ENCODE measurements at regions not wholly inside any gene's neighbourhood (a gene's known extent, or its start where the extent isn't known, plus 50 kb on each side); places are given as distances from the start of the nearest gene placed in this dataset.
"Not testable (repeated sequence)": the region's sequence is repeated elsewhere in the genome, so short reads cannot be mapped to it uniquely, and the experiment has no call there.

DNA sequence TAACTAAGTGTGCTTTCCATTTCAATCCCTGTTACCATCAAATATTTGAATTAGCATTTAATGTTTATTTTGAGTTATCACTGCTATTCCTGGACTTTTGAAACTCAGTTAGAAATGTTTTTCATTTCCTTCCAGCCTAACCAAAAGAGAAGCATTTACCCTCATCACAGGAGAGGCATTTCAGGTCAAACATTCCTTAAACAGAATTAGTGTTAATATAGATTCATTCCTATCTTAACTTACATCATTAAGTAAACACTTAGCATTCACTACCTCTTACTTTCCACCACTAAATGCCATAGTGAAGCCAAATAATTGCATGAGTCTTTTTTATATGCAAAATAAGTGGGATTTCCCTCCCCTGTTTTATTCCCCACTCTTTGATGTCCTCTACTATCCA, 136.6 kb upstream of the OR13F1 start:
- H3K4ac ChIP-seq (ENCODE audit: low read depth, low read length): no peak overlapping the region
- H4K8ac ChIP-seq (replicated peaks; ENCODE audit: insufficient read length, low read depth, low read length): no peak overlapping the region
- peaks cover 14 to 21% of the 10 kb centered on the region in 2 experiments; a peak in 4 of 5 replicates for H3K9me3 Mint-ChIP-seq
- H3K79me1 ChIP-seq (ENCODE audit: insufficient read depth, low read depth, low read length, poor library complexity, severe bottlenecking): no peaks in the 10 kb centered on the region
- H3K27me3 ChIP-seq (ENCODE audit: insufficient read depth, low read length): no peaks in the 10 kb centered on the region
- no peak overlapping the region for H3K4me3 Mint-ChIP-seq
- H3K23me2 ChIP-seq (ENCODE audit: insufficient read length, low read depth, low read length, poor library complexity, severe bottlenecking): no peaks in the 10 kb centered on the region
- H4K91ac ChIP-seq (ENCODE audit: insufficient read length, low read depth, low read length): no peak overlapping the region
- no peak overlapping the region for H4K5ac ChIP-seq (ENCODE audit: insufficient read length, low read depth, low read length)
- no peak overlapping the region for H2BK5ac ChIP-seq (ENCODE audit: insufficient read length, low read length)
- no peaks in the 10 kb centered on the region for H3K4me1 ChIP-seq (ENCODE audit: insufficient read depth, low read length)
- H3K4me2 ChIP-seq (ENCODE audit: insufficient read depth, insufficient read length, low read length): no peak overlapping the region
- no peak overlapping the region for H2BK20ac ChIP-seq (ENCODE audit: low read depth, low read length, poor library complexity, severe bottlenecking)
- H3K27me3 Mint-ChIP-seq (ENCODE audit: low read depth): no peaks in the 10 kb centered on the region
- H3K9ac ChIP-seq (ENCODE audit: extremely low read depth, insufficient read length, low read length): no peak overlapping the region
- no peak overlapping the region for H3K23ac ChIP-seq (ENCODE audit: insufficient read length, low read depth, low read length)
- H3T11ph ChIP-seq (ENCODE audit: low read length): no peak overlapping the region
- DNase-seq: no peak
- no peak overlapping the region for H2BK12ac ChIP-seq (ENCODE audit: insufficient read length, low read depth, low read length)
- peaks cover 14% of the 10 kb centered on the region in 2 experiments for H3K4me1 Mint-ChIP-seq
- H3K14ac ChIP-seq (ENCODE audit: insufficient read depth, low read length): no peak overlapping the region
- no peak overlapping the region for H2BK120ac ChIP-seq (ENCODE audit: low read depth, low read length, poor library complexity, severe bottlenecking)
- H3K9me3 ChIP-seq (ENCODE audit: control insufficient read depth, low read depth, low read length): no peaks in the 10 kb centered on the region
- H3K27ac ChIP-seq (ENCODE audit: insufficient read length, low read depth, low read length): no peak overlapping the region
- H3K27ac Mint-ChIP-seq: no peak overlapping the region
- H3K18ac ChIP-seq (ENCODE audit: insufficient read length, low read depth, low read length): no peak overlapping the region
- H2AFZ ChIP-seq (ENCODE audit: low read length): no peak overlapping the region
- no peak overlapping the region for H2AK5ac ChIP-seq (ENCODE audit: insufficient read length, low read length)
- H2BK15ac ChIP-seq (ENCODE audit: low read depth, low read length): no peak overlapping the region
- no peak overlapping the region for H3K56ac ChIP-seq (ENCODE audit: insufficient read length, low read depth, low read length)
- TF ChIP-seq, protein P1, sequence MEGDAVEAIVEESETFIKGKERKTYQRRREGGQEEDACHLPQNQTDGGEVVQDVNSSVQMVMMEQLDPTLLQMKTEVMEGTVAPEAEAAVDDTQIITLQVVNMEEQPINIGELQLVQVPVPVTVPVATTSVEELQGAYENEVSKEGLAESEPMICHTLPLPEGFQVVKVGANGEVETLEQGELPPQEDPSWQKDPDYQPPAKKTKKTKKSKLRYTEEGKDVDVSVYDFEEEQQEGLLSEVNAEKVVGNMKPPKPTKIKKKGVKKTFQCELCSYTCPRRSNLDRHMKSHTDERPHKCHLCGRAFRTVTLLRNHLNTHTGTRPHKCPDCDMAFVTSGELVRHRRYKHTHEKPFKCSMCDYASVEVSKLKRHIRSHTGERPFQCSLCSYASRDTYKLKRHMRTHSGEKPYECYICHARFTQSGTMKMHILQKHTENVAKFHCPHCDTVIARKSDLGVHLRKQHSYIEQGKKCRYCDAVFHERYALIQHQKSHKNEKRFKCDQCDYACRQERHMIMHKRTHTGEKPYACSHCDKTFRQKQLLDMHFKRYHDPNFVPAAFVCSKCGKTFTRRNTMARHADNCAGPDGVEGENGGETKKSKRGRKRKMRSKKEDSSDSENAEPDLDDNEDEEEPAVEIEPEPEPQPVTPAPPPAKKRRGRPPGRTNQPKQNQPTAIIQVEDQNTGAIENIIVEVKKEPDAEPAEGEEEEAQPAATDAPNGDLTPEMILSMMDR (conservative IDR thresholded peaks at IDR 0.05): no peak
- H4K20me1 ChIP-seq (ENCODE audit: control insufficient read depth, insufficient read depth, insufficient read length): no peaks in the 10 kb centered on the region
- H3K36me3 Mint-ChIP-seq (ENCODE audit: insufficient read depth in 1 of 3, low read depth in 3 of 3): peaks cover 6 to 23% (median 11%) of the 10 kb centered on the region in 3 experiments; a peak in 6 of 7 replicates
- H3K79me2 ChIP-seq (ENCODE audit: insufficient read depth, low read length): no peaks in the 10 kb centered on the region

GRCh38 chr9:104368318-104368717, 135.7 kb upstream of the OR13F1 start:
- not testable (repeated sequence) for H3K9me3 ChIP-seq (ENCODE audit: control insufficient read depth, low read depth, low read length); H3K18ac ChIP-seq (ENCODE audit: insufficient read length, low read depth, low read length); H3K27me3 ChIP-seq (ENCODE audit: insufficient read depth, low read length); H2AFZ ChIP-seq (ENCODE audit: low read length); H3K79me2 ChIP-seq (ENCODE audit: insufficient read depth, low read length); H2BK5ac ChIP-seq (ENCODE audit: insufficient read length, low read length); H4K20me1 ChIP-seq (ENCODE audit: control insufficient read depth, insufficient read depth, insufficient read length); H3K27ac ChIP-seq (ENCODE audit: insufficient read length, low read depth, low read length); H2BK12ac ChIP-seq (ENCODE audit: insufficient read length, low read depth, low read length); H2BK120ac ChIP-seq (ENCODE audit: low read depth, low read length, poor library complexity, severe bottlenecking); H3K23me2 ChIP-seq (ENCODE audit: insufficient read length, low read depth, low read length, poor library complexity, severe bottlenecking); H4K5ac ChIP-seq (ENCODE audit: insufficient read length, low read depth, low read length); H2BK15ac ChIP-seq (ENCODE audit: low read depth, low read length); H4K91ac ChIP-seq (ENCODE audit: insufficient read length, low read depth, low read length); H3K9ac ChIP-seq (ENCODE audit: extremely low read depth, insufficient read length, low read length); H3K79me1 ChIP-seq (ENCODE audit: insufficient read depth, low read depth, low read length, poor library complexity, severe bottlenecking); H3T11ph ChIP-seq (ENCODE audit: low read length); H2BK20ac ChIP-seq (ENCODE audit: low read depth, low read length, poor library complexity, severe bottlenecking); H3K56ac ChIP-seq (ENCODE audit: insufficient read length, low read depth, low read length); H3K14ac ChIP-seq (ENCODE audit: insufficient read depth, low read length); H4K8ac ChIP-seq (replicated peaks; ENCODE audit: insufficient read length, low read depth, low read length); H2AK5ac ChIP-seq (ENCODE audit: insufficient read length, low read length); DNase-seq; H3K27ac Mint-ChIP-seq; H3K4me3 Mint-ChIP-seq; H3K27me3 Mint-ChIP-seq (ENCODE audit: low read depth); H3K4me2 ChIP-seq (ENCODE audit: insufficient read depth, insufficient read length, low read length); H3K23ac ChIP-seq (ENCODE audit: insufficient read length, low read depth, low read length); H3K4ac ChIP-seq (ENCODE audit: low read depth, low read length); H3K4me1 ChIP-seq (ENCODE audit: insufficient read depth, low read length)
- H3K4me1 Mint-ChIP-seq: peaks cover 14% of the 10 kb centered on the region in 2 experiments
- peaks cover 12 to 21% of the 10 kb centered on the region in 2 experiments; a peak in 4 of 5 replicates for H3K9me3 Mint-ChIP-seq
- peaks cover 6 to 26% (median 10%) of the 10 kb centered on the region in 3 experiments; a peak in 6 of 7 replicates for H3K36me3 Mint-ChIP-seq (ENCODE audit: insufficient read depth in 1 of 3, low read depth in 3 of 3)
- WGBS (ENCODE audit: extremely low coverage, insufficient read length, low lambda C conversion rate): no CpG with 5 or more reads among the region's 3 CpGs

Data from H9 (cell line).